HT-29 (cell line): ENCODE measurements at regions not wholly inside any gene's neighbourhood (a gene's known extent, or its start where the extent isn't known, plus 50 kb on each side); places are given as distances from the start of the nearest gene placed in this dataset.

ENCODE experiments used
- DNase-seq: peaks from one replicate; pipeline ENCODE4 v3.0.0-alpha.2; 2015; ENCODE audit warnings: low spot score

- DNase-seq: no peak
Observed at GRCh38 chr20:52736507-52736906, 235.7 kb upstream of the TSHZ2 start.

- DNase-seq: peak; percentile 46
Observed at GRCh38 chr20:52731093-52731492, 241.1 kb upstream of the TSHZ2 start.

- DNase-seq: no peak
Observed at GRCh38 chr20:52727740-52728456, 244.3 kb upstream of the TSHZ2 start.

- no peak for DNase-seq
Observed at GRCh38 chr20:52724541-52724940, 247.6 kb upstream of the TSHZ2 start.

GRCh38 chr20:52722926-52723688, 249.1 kb upstream of the TSHZ2 start:
- DNase-seq: no peak

- no peak for DNase-seq
Observed at GRCh38 chr20:52708137-52708536, 264.0 kb upstream of the TSHZ2 start.

GRCh38 chr20:52704553-52704952, 267.6 kb upstream of the TSHZ2 start:
- no peak for DNase-seq

GRCh38 chr20:52688345-52688744, 283.8 kb upstream of the TSHZ2 start:
- no peak for DNase-seq

- no peak for DNase-seq
Observed at GRCh38 chr20:52684905-52685304, 287.3 kb upstream of the TSHZ2 start.

GRCh38 chr20:52684176-52684575, 288.0 kb upstream of the TSHZ2 start:
- no peak for DNase-seq

- no peak for DNase-seq
Observed at GRCh38 chr20:52683761-52684160, 288.4 kb upstream of the TSHZ2 start.

- DNase-seq: no peak
Observed at GRCh38 chr20:52682237-52682636, 289.9 kb upstream of the TSHZ2 start.

- DNase-seq: no peak
Observed at GRCh38 chr20:52681288-52681687, 290.9 kb upstream of the TSHZ2 start.

GRCh38 chr20:52677216-52677615, 294.9 kb upstream of the TSHZ2 start:
- no peak for DNase-seq

- DNase-seq: no peak
Observed at GRCh38 chr20:52676283-52676995, 295.7 kb upstream of the TSHZ2 start.

GRCh38 chr20:52675375-52675774, 296.8 kb upstream of the TSHZ2 start:
- no peak for DNase-seq

- no peak for DNase-seq
Observed at GRCh38 chr20:52668626-52669025, 303.5 kb upstream of the TSHZ2 start.

GRCh38 chr20:52667358-52667757, 304.8 kb upstream of the TSHZ2 start:
- DNase-seq: no peak

GRCh38 chr20:52665441-52665840, 306.7 kb upstream of the TSHZ2 start:
- no peak for DNase-seq

- no peak for DNase-seq
Observed at GRCh38 chr20:52655395-52655794, 316.8 kb upstream of the TSHZ2 start.

GRCh38 chr20:52654567-52654966, 317.6 kb upstream of the TSHZ2 start:
- no peak for DNase-seq

- no peak for DNase-seq
Observed at GRCh38 chr20:52652271-52652670, 319.9 kb upstream of the TSHZ2 start.

GRCh38 chr20:52649727-52650126, 322.4 kb upstream of the TSHZ2 start:
- no peak for DNase-seq
